ENCODE measurements at regions not wholly inside any gene's neighbourhood (a gene's known extent, or its start where the extent isn't known, plus 50 kb on each side); places are given as distances from the start of the nearest gene placed in this dataset.

DNA sequence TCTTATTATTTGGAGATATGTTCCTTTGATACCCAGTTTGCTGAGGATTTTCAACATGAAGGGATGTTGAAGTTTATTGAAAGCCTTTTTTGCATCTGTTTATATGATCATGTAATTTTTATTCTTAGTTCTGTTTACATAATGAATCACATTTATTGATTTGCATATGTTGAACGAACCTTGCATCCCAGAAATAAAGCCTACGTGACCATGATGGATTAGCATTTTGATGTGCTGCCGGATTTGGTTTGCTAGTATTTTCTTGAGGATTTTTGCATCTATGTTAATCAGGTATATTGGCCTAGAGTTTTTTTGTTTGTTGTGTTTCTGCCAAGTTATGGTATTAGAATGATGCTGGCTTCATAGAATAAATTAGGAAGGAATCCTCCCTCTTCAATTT lies 161.4 kb upstream of the ITGA1 start:
- TF ChIP-seq EP300 (IDR thresholded peaks at IDR 0.05; ENCODE audit: borderline replicate concordance) (no peak), ZBTB7A (IDR thresholded peaks at IDR 0.05; ENCODE audit: low read depth) (no peak), TAF1 (IDR thresholded peaks at IDR 0.05; ENCODE audit: low read depth) (no peak), TCF12 (IDR thresholded peaks at IDR 0.05; ENCODE audit: low read depth) (no peak)

DNA sequence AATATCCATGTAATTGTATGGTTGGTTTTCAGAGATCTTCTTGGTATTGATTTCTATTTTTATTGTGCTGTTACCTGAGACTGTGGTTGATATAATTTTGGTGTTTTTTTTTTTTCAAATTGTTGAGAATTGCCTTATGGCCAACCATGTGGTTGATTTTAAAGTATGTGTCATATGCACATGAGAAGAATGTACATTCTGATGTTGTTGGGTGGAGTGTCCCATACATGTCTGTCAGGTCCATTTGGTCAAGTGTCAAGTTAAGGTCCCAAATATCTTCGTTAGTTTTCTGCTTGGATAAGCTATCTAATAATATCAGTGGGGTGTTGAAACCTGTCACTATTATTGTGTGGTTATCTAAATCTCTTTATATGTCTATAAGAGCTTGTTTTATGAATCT lies 160.0 kb upstream of the ITGA1 start:
- TF ChIP-seq ZBTB7A (IDR thresholded peaks at IDR 0.05; ENCODE audit: low read depth) (no peak), FOXM1 (IDR thresholded peaks at IDR 0.05; ENCODE audit: borderline replicate concordance, low read depth) (no peak), TEAD4 (IDR thresholded peaks at IDR 0.05) (no peak), EGR1 (IDR thresholded peaks at IDR 0.05) (no peak), YY1 (IDR thresholded peaks at IDR 0.05; ENCODE audit: low read depth) (no peak), CEBPB (IDR thresholded peaks at IDR 0.05) (no peak), CREB1 (IDR thresholded peaks at IDR 0.05; ENCODE audit: low read depth) (no peak), TAF1 (IDR thresholded peaks at IDR 0.05; ENCODE audit: low read depth) (no peak), USF1 (IDR thresholded peaks at IDR 0.05) (no peak), TCF12 (IDR thresholded peaks at IDR 0.05; ENCODE audit: low read depth) (no peak), REST (IDR thresholded peaks at IDR 0.05; ENCODE audit: low read depth) (no peak), RAD21 (IDR thresholded peaks at IDR 0.05; ENCODE audit: low read depth) (no peak), EP300 (IDR thresholded peaks at IDR 0.05; ENCODE audit: borderline replicate concordance) (no peak), NFIC (IDR thresholded peaks at IDR 0.05) (no peak)
- TF ChIP-seq, protein P1, sequence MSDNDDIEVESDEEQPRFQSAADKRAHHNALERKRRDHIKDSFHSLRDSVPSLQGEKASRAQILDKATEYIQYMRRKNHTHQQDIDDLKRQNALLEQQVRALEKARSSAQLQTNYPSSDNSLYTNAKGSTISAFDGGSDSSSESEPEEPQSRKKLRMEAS (IDR thresholded peaks at IDR 0.05), result no peak

DNA sequence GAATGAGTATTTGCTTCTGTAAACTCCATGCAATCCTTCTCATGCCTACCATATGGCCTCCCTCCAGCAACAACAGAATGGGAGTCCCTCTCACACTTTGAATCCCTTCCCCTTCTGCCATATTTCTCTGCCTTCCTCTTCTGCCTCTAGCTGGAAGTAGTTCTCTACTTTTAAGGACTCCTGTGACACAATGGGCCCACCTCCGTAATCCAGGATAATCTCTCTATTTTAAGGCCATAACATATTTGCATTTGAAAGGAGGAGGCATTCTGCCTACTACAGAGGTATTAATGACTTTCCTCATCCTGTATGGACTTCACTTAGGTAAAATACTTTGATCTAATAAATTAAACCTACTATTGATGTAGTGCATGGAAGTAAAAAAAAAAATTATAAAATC lies 155.4 kb upstream of the ITGA1 start:
- TF ChIP-seq USF1 (IDR thresholded peaks at IDR 0.05) (no peak), RAD21 (IDR thresholded peaks at IDR 0.05; ENCODE audit: low read depth) (no peak), NFIC (IDR thresholded peaks at IDR 0.05) (no peak), YY1 (IDR thresholded peaks at IDR 0.05; ENCODE audit: low read depth) (no peak), REST (IDR thresholded peaks at IDR 0.05; ENCODE audit: low read depth) (no peak), CREB1 (IDR thresholded peaks at IDR 0.05; ENCODE audit: low read depth) (no peak), EGR1 (IDR thresholded peaks at IDR 0.05) (no peak), TEAD4 (IDR thresholded peaks at IDR 0.05) (no peak), ZBTB7A (IDR thresholded peaks at IDR 0.05; ENCODE audit: low read depth) (no peak), CEBPB (IDR thresholded peaks at IDR 0.05) (no peak), EP300 (IDR thresholded peaks at IDR 0.05; ENCODE audit: borderline replicate concordance) (no peak), TAF1 (IDR thresholded peaks at IDR 0.05; ENCODE audit: low read depth) (no peak), TCF12 (IDR thresholded peaks at IDR 0.05; ENCODE audit: low read depth) (no peak), FOXM1 (IDR thresholded peaks at IDR 0.05; ENCODE audit: borderline replicate concordance, low read depth) (no peak)
- TF ChIP-seq, protein P1 (IDR thresholded peaks at IDR 0.05), result no peak

DNA sequence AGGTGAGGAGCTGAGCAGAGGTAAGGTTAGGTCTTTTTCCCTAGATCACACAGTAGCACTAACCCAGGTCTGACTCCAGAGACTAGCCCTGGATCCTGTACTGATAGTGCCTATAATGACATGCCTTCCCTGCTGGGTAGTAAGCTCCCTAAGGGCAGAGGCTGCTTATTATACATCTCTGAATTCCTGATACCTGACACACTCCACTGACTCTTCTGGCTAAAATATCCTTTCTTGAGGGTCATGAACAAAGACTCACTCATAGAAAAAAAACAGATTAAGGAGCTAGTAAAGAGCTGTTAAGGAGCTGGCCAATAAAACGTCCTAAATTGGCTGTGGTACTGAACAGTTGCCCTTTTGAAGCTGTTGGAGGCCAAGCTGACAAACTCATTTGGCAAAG lies 149.0 kb upstream of the ITGA1 start:
- TF ChIP-seq REST (IDR thresholded peaks at IDR 0.05; ENCODE audit: low read depth), result no peak

DNA sequence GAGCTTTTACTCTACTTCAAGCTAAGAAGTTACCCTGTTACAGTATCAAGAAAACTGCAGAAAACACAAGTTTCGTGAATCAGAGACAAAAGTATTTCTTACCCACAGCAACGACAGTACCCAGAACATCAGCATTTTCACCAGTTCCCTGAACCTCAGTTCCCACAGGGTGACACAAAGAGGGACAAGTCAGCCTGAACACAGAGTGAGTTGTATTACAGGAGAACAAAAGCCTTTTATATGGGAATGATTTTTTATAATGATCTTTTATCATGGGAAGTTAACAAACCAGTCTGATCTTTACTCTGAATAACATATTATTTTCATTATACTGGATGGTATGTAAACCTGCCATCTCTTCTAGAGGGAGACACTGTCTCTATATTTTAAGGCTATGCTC lies 139.0 kb upstream of the ITGA1 start:
- TF ChIP-seq FOXM1 (IDR thresholded peaks at IDR 0.05; ENCODE audit: borderline replicate concordance, low read depth) (no peak), CREB1 (IDR thresholded peaks at IDR 0.05; ENCODE audit: low read depth) (no peak), CEBPB (IDR thresholded peaks at IDR 0.05) (no peak), TEAD4 (IDR thresholded peaks at IDR 0.05) (no peak), TAF1 (IDR thresholded peaks at IDR 0.05; ENCODE audit: low read depth) (no peak), USF1 (IDR thresholded peaks at IDR 0.05) (no peak), EGR1 (IDR thresholded peaks at IDR 0.05) (no peak), ZBTB7A (IDR thresholded peaks at IDR 0.05; ENCODE audit: low read depth) (no peak), YY1 (IDR thresholded peaks at IDR 0.05; ENCODE audit: low read depth) (no peak), EP300 (IDR thresholded peaks at IDR 0.05; ENCODE audit: borderline replicate concordance) (no peak), RAD21 (IDR thresholded peaks at IDR 0.05; ENCODE audit: low read depth) (no peak)
- TF ChIP-seq, protein P1 (IDR thresholded peaks at IDR 0.05), result no peak

Data from Ishikawa (cell line).